ENCODE measurements at regions not wholly inside any gene's neighbourhood (a gene's known extent, or its start where the extent isn't known, plus 50 kb on each side); places are given as distances from the start of the nearest gene placed in this dataset.

- H3K27me3 ChIP-seq (ENCODE audit: control insufficient read depth in 2 of 2, insufficient read depth in 1 of 2, low read length in 1 of 2): no peaks in the 10 kb centered on the region
- H3K27ac ChIP-seq (ENCODE audit: low read depth in 1 of 2, low read length in 1 of 2): no peak overlapping the region
- H3K4me1 ChIP-seq (ENCODE audit: control insufficient read depth in 2 of 2, insufficient read depth in 2 of 2, low read length in 2 of 2): no peaks in the 10 kb centered on the region
- no peaks in the 10 kb centered on the region for H3K36me3 ChIP-seq (ENCODE audit: control insufficient read depth in 2 of 2, insufficient read depth in 2 of 2, low read length in 1 of 2)
- no peaks in the 10 kb centered on the region for H3K9me3 ChIP-seq (ENCODE audit: control insufficient read depth in 2 of 2, insufficient read depth in 1 of 2, low read length in 1 of 2)
- H3K4me3 ChIP-seq (ENCODE audit: low read length in 2 of 2): no peak overlapping the region
- no peak for DNase-seq (ENCODE audit: low read depth in 6 of 9, low spot score in 9 of 9)
These were observed 253.8 kb upstream of the DMD start for GRCh38 chrX:33465137-33465536.

GRCh38 chrX:33457102-33457501, 245.8 kb upstream of the DMD start:
- no peaks in the 10 kb centered on the region for H3K9me3 ChIP-seq (ENCODE audit: control insufficient read depth in 2 of 2, insufficient read depth in 1 of 2, low read length in 1 of 2)
- no peak for DNase-seq (ENCODE audit: low read depth in 6 of 9, low spot score in 9 of 9)
- 84% methylated on average over 2 of the region's 2 CpGs for WGBS

GRCh38 chrX:33447285-33447684, 235.9 kb upstream of the DMD start:
- 96% methylated on average over 3 of the region's 3 CpGs for WGBS
- Histone ChIP-seq H3K36me3 (ENCODE audit: control insufficient read depth in 2 of 2, insufficient read depth in 2 of 2, low read length in 1 of 2) (no peaks in the 10 kb centered on the region), H3K9me3 (ENCODE audit: control insufficient read depth in 2 of 2, insufficient read depth in 1 of 2, low read length in 1 of 2) (peaks cover 0 to 4% of the 10 kb centered on the region in 2 donors), H3K4me3 (ENCODE audit: low read length in 2 of 2) (no peak overlapping the region), H3K27me3 (ENCODE audit: control insufficient read depth in 2 of 2, insufficient read depth in 1 of 2, low read length in 1 of 2) (no peaks in the 10 kb centered on the region), H3K27ac (ENCODE audit: low read depth in 1 of 2, low read length in 1 of 2) (no peak overlapping the region), H3K4me1 (ENCODE audit: control insufficient read depth in 2 of 2, insufficient read depth in 2 of 2, low read length in 2 of 2) (no peaks in the 10 kb centered on the region)
- no peak for DNase-seq (ENCODE audit: low read depth in 6 of 9, low spot score in 9 of 9)

More at GRCh38 chrX:33457102-33457501, 245.8 kb upstream of the DMD start:
- no peak overlapping the region for H3K4me3 ChIP-seq (ENCODE audit: low read length in 2 of 2)
- no peaks in the 10 kb centered on the region for H3K36me3 ChIP-seq (ENCODE audit: control insufficient read depth in 2 of 2, insufficient read depth in 2 of 2, low read length in 1 of 2)
- H3K27ac ChIP-seq (ENCODE audit: low read depth in 1 of 2, low read length in 1 of 2): no peak overlapping the region
- H3K27me3 ChIP-seq (ENCODE audit: control insufficient read depth in 2 of 2, insufficient read depth in 1 of 2, low read length in 1 of 2): no peaks in the 10 kb centered on the region
- no peaks in the 10 kb centered on the region for H3K4me1 ChIP-seq (ENCODE audit: control insufficient read depth in 2 of 2, insufficient read depth in 2 of 2, low read length in 2 of 2)

- Histone ChIP-seq H3K9me3 (ENCODE audit: control insufficient read depth in 2 of 2, insufficient read depth in 1 of 2, low read length in 1 of 2) (no peaks in the 10 kb centered on the region), H3K27ac (ENCODE audit: low read depth in 1 of 2, low read length in 1 of 2) (no peak overlapping the region), H3K36me3 (ENCODE audit: control insufficient read depth in 2 of 2, insufficient read depth in 2 of 2, low read length in 1 of 2) (no peaks in the 10 kb centered on the region), H3K27me3 (ENCODE audit: control insufficient read depth in 2 of 2, insufficient read depth in 1 of 2, low read length in 1 of 2) (no peaks in the 10 kb centered on the region), H3K4me1 (ENCODE audit: control insufficient read depth in 2 of 2, insufficient read depth in 2 of 2, low read length in 2 of 2) (no peaks in the 10 kb centered on the region), H3K4me3 (ENCODE audit: low read length in 2 of 2) (no peak overlapping the region)
- 42% methylated on average over 11 of the region's 11 CpGs for WGBS
- peak in 4 of 9 donors; percentile 0 to 50 (median 25) for DNase-seq (ENCODE audit: low read depth in 6 of 9, low spot score in 9 of 9)
These were observed 223.1 kb upstream of the DMD start for GRCh38 chrX:33434256-33435092.

- no peaks in the 10 kb centered on the region for H3K4me1 ChIP-seq (ENCODE audit: control insufficient read depth in 2 of 2, insufficient read depth in 2 of 2, low read length in 2 of 2)
- H3K36me3 ChIP-seq (ENCODE audit: control insufficient read depth in 2 of 2, insufficient read depth in 2 of 2, low read length in 1 of 2): no peaks in the 10 kb centered on the region
- no peak for DNase-seq (ENCODE audit: low read depth in 6 of 9, low spot score in 9 of 9)
- no peak overlapping the region for H3K4me3 ChIP-seq (ENCODE audit: low read length in 2 of 2)
- peaks cover 0 to 9% of the 10 kb centered on the region in 2 donors for H3K9me3 ChIP-seq (ENCODE audit: control insufficient read depth in 2 of 2, insufficient read depth in 1 of 2, low read length in 1 of 2)
- H3K27ac ChIP-seq (ENCODE audit: low read depth in 1 of 2, low read length in 1 of 2): no peak overlapping the region
- 92% methylated on average over 3 of the region's 3 CpGs for WGBS
- H3K27me3 ChIP-seq (ENCODE audit: control insufficient read depth in 2 of 2, insufficient read depth in 1 of 2, low read length in 1 of 2): no peaks in the 10 kb centered on the region
These were observed 205.0 kb upstream of the DMD start for GRCh38 chrX:33416273-33416805.

- Histone ChIP-seq H3K4me1 (ENCODE audit: control insufficient read depth in 2 of 2, insufficient read depth in 2 of 2, low read length in 2 of 2) (no peaks in the 10 kb centered on the region), H3K36me3 (ENCODE audit: control insufficient read depth in 2 of 2, insufficient read depth in 2 of 2, low read length in 1 of 2) (no peaks in the 10 kb centered on the region), H3K27ac (ENCODE audit: low read depth in 1 of 2, low read length in 1 of 2) (no peak overlapping the region), H3K27me3 (ENCODE audit: control insufficient read depth in 2 of 2, insufficient read depth in 1 of 2, low read length in 1 of 2) (no peaks in the 10 kb centered on the region), H3K9me3 (ENCODE audit: control insufficient read depth in 2 of 2, insufficient read depth in 1 of 2, low read length in 1 of 2) (peaks cover 0 to 9% of the 10 kb centered on the region in 2 donors), H3K4me3 (ENCODE audit: low read length in 2 of 2) (no peak overlapping the region)
- no peak for DNase-seq (ENCODE audit: low read depth in 6 of 9, low spot score in 9 of 9)
- WGBS: 79% methylated on average over 6 of the region's 6 CpGs
These were observed 204.1 kb upstream of the DMD start for GRCh38 chrX:33415459-33415858.

GRCh38 chrX:33385546-33385945, 174.2 kb upstream of the DMD start:
- 85% methylated on average over 2 of the region's 2 CpGs for WGBS
- H3K4me3 ChIP-seq (ENCODE audit: low read length in 2 of 2): no peak overlapping the region
- H3K36me3 ChIP-seq (ENCODE audit: control insufficient read depth in 2 of 2, insufficient read depth in 2 of 2, low read length in 1 of 2): no peaks in the 10 kb centered on the region
- H3K4me1 ChIP-seq (ENCODE audit: control insufficient read depth in 2 of 2, insufficient read depth in 2 of 2, low read length in 2 of 2): no peaks in the 10 kb centered on the region
- no peak overlapping the region for H3K27ac ChIP-seq (ENCODE audit: low read depth in 1 of 2, low read length in 1 of 2)
- no peak for DNase-seq (ENCODE audit: low read depth in 6 of 9, low spot score in 9 of 9)
- no peaks in the 10 kb centered on the region for H3K27me3 ChIP-seq (ENCODE audit: control insufficient read depth in 2 of 2, insufficient read depth in 1 of 2, low read length in 1 of 2)
- H3K9me3 ChIP-seq (ENCODE audit: control insufficient read depth in 2 of 2, insufficient read depth in 1 of 2, low read length in 1 of 2): no peaks in the 10 kb centered on the region

GRCh38 chrX:33379839-33380238, 168.5 kb upstream of the DMD start:
- Histone ChIP-seq H3K4me3 (ENCODE audit: low read length in 2 of 2) (no peak overlapping the region), H3K27me3 (ENCODE audit: control insufficient read depth in 2 of 2, insufficient read depth in 1 of 2, low read length in 1 of 2) (no peaks in the 10 kb centered on the region), H3K27ac (ENCODE audit: low read depth in 1 of 2, low read length in 1 of 2) (no peak overlapping the region), H3K9me3 (ENCODE audit: control insufficient read depth in 2 of 2, insufficient read depth in 1 of 2, low read length in 1 of 2) (no peaks in the 10 kb centered on the region), H3K36me3 (ENCODE audit: control insufficient read depth in 2 of 2, insufficient read depth in 2 of 2, low read length in 1 of 2) (no peaks in the 10 kb centered on the region), H3K4me1 (ENCODE audit: control insufficient read depth in 2 of 2, insufficient read depth in 2 of 2, low read length in 2 of 2) (no peaks in the 10 kb centered on the region)
- 81% methylated on average over 4 of the region's 4 CpGs for WGBS
- no peak for DNase-seq (ENCODE audit: low read depth in 6 of 9, low spot score in 9 of 9)

GRCh38 chrX:33357606-33358005, 146.3 kb upstream of the DMD start:
- Histone ChIP-seq H3K27me3 (ENCODE audit: control insufficient read depth in 2 of 2, insufficient read depth in 1 of 2, low read length in 1 of 2) (no peaks in the 10 kb centered on the region), H3K4me3 (ENCODE audit: low read length in 2 of 2) (no peak overlapping the region), H3K36me3 (ENCODE audit: control insufficient read depth in 2 of 2, insufficient read depth in 2 of 2, low read length in 1 of 2) (no peaks in the 10 kb centered on the region), H3K9me3 (ENCODE audit: control insufficient read depth in 2 of 2, insufficient read depth in 1 of 2, low read length in 1 of 2) (peaks cover 0 to 12% of the 10 kb centered on the region in 2 donors), H3K4me1 (ENCODE audit: control insufficient read depth in 2 of 2, insufficient read depth in 2 of 2, low read length in 2 of 2) (no peaks in the 10 kb centered on the region), H3K27ac (ENCODE audit: low read depth in 1 of 2, low read length in 1 of 2) (no peak overlapping the region)
- WGBS: 82% methylated on average over 3 of the region's 3 CpGs
- DNase-seq (ENCODE audit: low read depth in 6 of 9, low spot score in 9 of 9): no peak

Measured in thymus (tissue), 11 donors.